ENCODE measurements at regions not wholly inside any gene's neighbourhood (a gene's known extent, or its start where the extent isn't known, plus 50 kb on each side); places are given as distances from the start of the nearest gene placed in this dataset.

DNA sequence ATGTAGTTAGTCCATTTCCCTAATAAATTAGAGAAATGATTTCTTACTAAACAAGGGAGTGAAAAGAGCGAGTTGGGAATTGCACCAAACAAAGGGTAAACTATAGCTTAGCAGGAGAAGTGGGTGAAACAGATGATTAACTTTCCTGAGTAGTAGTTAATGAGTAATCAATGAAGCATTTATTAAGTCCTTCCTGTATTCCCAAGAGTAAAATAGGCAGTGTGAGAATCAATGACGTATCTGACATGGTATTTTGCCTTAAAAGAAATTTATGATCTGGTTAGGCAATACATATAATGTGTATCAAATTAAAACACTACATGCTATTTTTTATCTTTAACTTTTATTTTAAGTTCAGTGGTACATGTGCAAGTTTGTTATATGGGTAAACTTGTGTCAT is 142.8 kb downstream of the KLF5 start:
- WGBS (ENCODE audit: insufficient coverage, low lambda C conversion rate): 71% methylated on average over 1 of the region's 2 CpGs
- peaks cover 5% of the 10 kb centered on the region for H3K4me1 ChIP-seq (ENCODE audit: control insufficient read depth, insufficient read depth, low read length)
- no peak overlapping the region for H3K4me3 ChIP-seq (ENCODE audit: low read length)
- no peaks in the 10 kb centered on the region for H3K9me3 ChIP-seq (ENCODE audit: control insufficient read depth, low read depth, low read length)
- no peaks in the 10 kb centered on the region for H3K27me3 ChIP-seq (ENCODE audit: control insufficient read depth, insufficient read depth, low read length)
- no peak overlapping the region for H3K27ac ChIP-seq (ENCODE audit: low read length)
- no peaks in the 10 kb centered on the region for H3K36me3 ChIP-seq (ENCODE audit: control insufficient read depth, insufficient read depth, low read length)
- DNase-seq: no peak

GRCh38 chr13:73198991-73199411 is 140.2 kb downstream of the KLF5 start:
- H3K4me3 ChIP-seq (ENCODE audit: low read length): no peak overlapping the region
- peaks cover 7% of the 10 kb centered on the region for H3K4me1 ChIP-seq (ENCODE audit: control insufficient read depth, insufficient read depth, low read length)
- no peak overlapping the region for H3K27ac ChIP-seq (ENCODE audit: low read length)
- WGBS (ENCODE audit: insufficient coverage, low lambda C conversion rate): 60% methylated on average over 1 of the region's 4 CpGs
- H3K27me3 ChIP-seq (ENCODE audit: control insufficient read depth, insufficient read depth, low read length): no peaks in the 10 kb centered on the region
- no peaks in the 10 kb centered on the region for H3K36me3 ChIP-seq (ENCODE audit: control insufficient read depth, insufficient read depth, low read length)
- no peaks in the 10 kb centered on the region for H3K9me3 ChIP-seq (ENCODE audit: control insufficient read depth, low read depth, low read length)
- peak in 1 of 2 donors; percentile 30 for DNase-seq

- Histone ChIP-seq H3K4me3 (ENCODE audit: low read length) (no peak overlapping the region), H3K36me3 (ENCODE audit: control insufficient read depth, insufficient read depth, low read length) (no peaks in the 10 kb centered on the region), H3K9me3 (ENCODE audit: control insufficient read depth, low read depth, low read length) (no peaks in the 10 kb centered on the region), H3K27ac (ENCODE audit: low read length) (peak overlapping the region; percentile 73), H3K4me1 (ENCODE audit: control insufficient read depth, insufficient read depth, low read length) (peaks cover 12% of the 10 kb centered on the region), H3K27me3 (ENCODE audit: control insufficient read depth, insufficient read depth, low read length) (no peaks in the 10 kb centered on the region)
- DNase-seq: peak in 1 of 2 donors; percentile 43
Observed at GRCh38 chr13:73195091-73195490, 136.3 kb downstream of the KLF5 start.

- H3K36me3 ChIP-seq (ENCODE audit: control insufficient read depth, insufficient read depth, low read length): no peaks in the 10 kb centered on the region
- H3K4me3 ChIP-seq (ENCODE audit: low read length): no peak overlapping the region
- WGBS (ENCODE audit: insufficient coverage, low lambda C conversion rate): no CpG with 5 or more reads among the region's 4 CpGs
- no peaks in the 10 kb centered on the region for H3K9me3 ChIP-seq (ENCODE audit: control insufficient read depth, low read depth, low read length)
- H3K4me1 ChIP-seq (ENCODE audit: control insufficient read depth, insufficient read depth, low read length): peaks cover 15% of the 10 kb centered on the region
- DNase-seq: peak; percentile 86 to 95
- peak overlapping the region; percentile 73 for H3K27ac ChIP-seq (ENCODE audit: low read length)
- H3K27me3 ChIP-seq (ENCODE audit: control insufficient read depth, insufficient read depth, low read length): no peaks in the 10 kb centered on the region
Observed at GRCh38 chr13:73194310-73194709, 135.5 kb downstream of the KLF5 start.

DNA sequence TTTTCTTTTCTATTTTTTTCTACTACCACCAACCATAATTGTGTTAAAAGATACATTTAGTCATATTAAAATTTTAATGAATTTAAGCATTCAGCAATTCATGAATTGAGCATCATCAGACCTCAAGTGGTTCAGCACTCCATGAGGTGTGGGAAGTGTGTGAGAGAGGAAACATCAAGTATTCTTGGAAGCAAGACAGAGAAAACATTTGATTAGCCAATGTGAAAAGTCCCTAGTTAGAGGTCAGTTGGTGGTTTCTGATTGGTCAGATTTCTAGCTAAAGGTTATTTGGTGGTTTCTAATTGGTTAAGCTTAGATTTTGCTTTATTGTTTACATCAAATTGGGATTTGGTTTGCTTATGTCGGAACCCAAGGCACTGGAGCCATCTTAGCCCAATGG is 134.7 kb downstream of the KLF5 start:
- no CpG with 5 or more reads among the region's 1 CpG for WGBS (ENCODE audit: insufficient coverage, low lambda C conversion rate)
- no peak overlapping the region for H3K4me3 ChIP-seq (ENCODE audit: low read length)
- peak overlapping the region; percentile 73 for H3K27ac ChIP-seq (ENCODE audit: low read length)
- H3K9me3 ChIP-seq (ENCODE audit: control insufficient read depth, low read depth, low read length): no peaks in the 10 kb centered on the region
- DNase-seq: no peak
- peaks cover 13% of the 10 kb centered on the region for H3K4me1 ChIP-seq (ENCODE audit: control insufficient read depth, insufficient read depth, low read length)
- no peaks in the 10 kb centered on the region for H3K36me3 ChIP-seq (ENCODE audit: control insufficient read depth, insufficient read depth, low read length)
- no peaks in the 10 kb centered on the region for H3K27me3 ChIP-seq (ENCODE audit: control insufficient read depth, insufficient read depth, low read length)

GRCh38 chr13:73190477-73190876 is 131.7 kb downstream of the KLF5 start:
- WGBS (ENCODE audit: insufficient coverage, low lambda C conversion rate): no CpG with 5 or more reads among the region's 5 CpGs
- DNase-seq: no peak
- H3K27me3 ChIP-seq (ENCODE audit: control insufficient read depth, insufficient read depth, low read length): no peaks in the 10 kb centered on the region

GRCh38 chr13:73189776-73190175 is 131.0 kb downstream of the KLF5 start:
- no peaks in the 10 kb centered on the region for H3K36me3 ChIP-seq (ENCODE audit: control insufficient read depth, insufficient read depth, low read length)
- H3K4me3 ChIP-seq (ENCODE audit: low read length): no peak overlapping the region
- no peaks in the 10 kb centered on the region for H3K27me3 ChIP-seq (ENCODE audit: control insufficient read depth, insufficient read depth, low read length)
- WGBS (ENCODE audit: insufficient coverage, low lambda C conversion rate): 69% methylated on average over 6 of the region's 8 CpGs
- DNase-seq: no peak
- no peak overlapping the region for H3K27ac ChIP-seq (ENCODE audit: low read length)
- H3K9me3 ChIP-seq (ENCODE audit: control insufficient read depth, low read depth, low read length): no peaks in the 10 kb centered on the region
- peaks cover 13% of the 10 kb centered on the region for H3K4me1 ChIP-seq (ENCODE audit: control insufficient read depth, insufficient read depth, low read length)

More at GRCh38 chr13:73190477-73190876, 131.7 kb downstream of the KLF5 start:
- H3K36me3 ChIP-seq (ENCODE audit: control insufficient read depth, insufficient read depth, low read length): no peaks in the 10 kb centered on the region
- no peak overlapping the region for H3K4me3 ChIP-seq (ENCODE audit: low read length)
- H3K27ac ChIP-seq (ENCODE audit: low read length): no peak overlapping the region
- H3K4me1 ChIP-seq (ENCODE audit: control insufficient read depth, insufficient read depth, low read length): peaks cover 13% of the 10 kb centered on the region
- no peaks in the 10 kb centered on the region for H3K9me3 ChIP-seq (ENCODE audit: control insufficient read depth, low read depth, low read length)

DNA sequence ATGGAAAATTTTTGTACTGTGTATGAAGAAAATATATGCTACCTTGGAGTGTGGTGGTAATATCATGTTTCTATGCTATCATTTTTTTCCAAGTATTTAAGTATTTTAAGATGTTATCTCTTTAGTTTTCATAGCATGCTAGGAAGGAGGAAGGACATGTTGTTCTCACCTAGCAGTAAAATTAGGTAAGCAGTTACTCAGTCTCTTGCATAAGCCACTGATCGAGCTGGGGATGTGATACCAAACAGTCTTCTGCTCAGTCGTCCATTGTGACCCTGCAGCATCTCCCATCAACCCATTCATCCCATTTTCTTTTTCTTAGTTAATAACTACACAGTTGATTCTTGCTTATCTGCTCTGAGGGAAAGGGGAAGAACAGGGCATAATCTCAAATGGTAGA is 130.6 kb downstream of the KLF5 start:
- no peaks in the 10 kb centered on the region for H3K36me3 ChIP-seq (ENCODE audit: control insufficient read depth, insufficient read depth, low read length)
- H3K4me3 ChIP-seq (ENCODE audit: low read length): no peak overlapping the region
- peaks cover 13% of the 10 kb centered on the region for H3K4me1 ChIP-seq (ENCODE audit: control insufficient read depth, insufficient read depth, low read length)
- no peaks in the 10 kb centered on the region for H3K9me3 ChIP-seq (ENCODE audit: control insufficient read depth, low read depth, low read length)
- H3K27ac ChIP-seq (ENCODE audit: low read length): no peak overlapping the region
- H3K27me3 ChIP-seq (ENCODE audit: control insufficient read depth, insufficient read depth, low read length): no peaks in the 10 kb centered on the region
- WGBS (ENCODE audit: insufficient coverage, low lambda C conversion rate): 50% methylated on average over 1 of the region's 2 CpGs
- no peak for DNase-seq

GRCh38 chr13:73187106-73187505 is 128.3 kb downstream of the KLF5 start:
- no peak overlapping the region for H3K4me3 ChIP-seq (ENCODE audit: low read length)
- DNase-seq: no peak
- H3K27ac ChIP-seq (ENCODE audit: low read length): no peak overlapping the region
- H3K27me3 ChIP-seq (ENCODE audit: control insufficient read depth, insufficient read depth, low read length): no peaks in the 10 kb centered on the region
- peaks cover 6% of the 10 kb centered on the region for H3K4me1 ChIP-seq (ENCODE audit: control insufficient read depth, insufficient read depth, low read length)
- H3K9me3 ChIP-seq (ENCODE audit: control insufficient read depth, low read depth, low read length): no peaks in the 10 kb centered on the region
- no peaks in the 10 kb centered on the region for H3K36me3 ChIP-seq (ENCODE audit: control insufficient read depth, insufficient read depth, low read length)
- 20% methylated on average over 1 of the region's 4 CpGs for WGBS (ENCODE audit: insufficient coverage, low lambda C conversion rate)

GRCh38 chr13:73179650-73180274 is 121.0 kb downstream of the KLF5 start:
- Histone ChIP-seq H3K27ac (ENCODE audit: low read length) (no peak overlapping the region), H3K4me3 (ENCODE audit: low read length) (no peak overlapping the region), H3K36me3 (ENCODE audit: control insufficient read depth, insufficient read depth, low read length) (no peaks in the 10 kb centered on the region), H3K4me1 (ENCODE audit: control insufficient read depth, insufficient read depth, low read length) (no peaks in the 10 kb centered on the region), H3K9me3 (ENCODE audit: control insufficient read depth, low read depth, low read length) (no peaks in the 10 kb centered on the region), H3K27me3 (ENCODE audit: control insufficient read depth, insufficient read depth, low read length) (no peaks in the 10 kb centered on the region)
- WGBS (ENCODE audit: insufficient coverage, low lambda C conversion rate): no CpG with 5 or more reads among the region's 6 CpGs
- DNase-seq: no peak

DNA sequence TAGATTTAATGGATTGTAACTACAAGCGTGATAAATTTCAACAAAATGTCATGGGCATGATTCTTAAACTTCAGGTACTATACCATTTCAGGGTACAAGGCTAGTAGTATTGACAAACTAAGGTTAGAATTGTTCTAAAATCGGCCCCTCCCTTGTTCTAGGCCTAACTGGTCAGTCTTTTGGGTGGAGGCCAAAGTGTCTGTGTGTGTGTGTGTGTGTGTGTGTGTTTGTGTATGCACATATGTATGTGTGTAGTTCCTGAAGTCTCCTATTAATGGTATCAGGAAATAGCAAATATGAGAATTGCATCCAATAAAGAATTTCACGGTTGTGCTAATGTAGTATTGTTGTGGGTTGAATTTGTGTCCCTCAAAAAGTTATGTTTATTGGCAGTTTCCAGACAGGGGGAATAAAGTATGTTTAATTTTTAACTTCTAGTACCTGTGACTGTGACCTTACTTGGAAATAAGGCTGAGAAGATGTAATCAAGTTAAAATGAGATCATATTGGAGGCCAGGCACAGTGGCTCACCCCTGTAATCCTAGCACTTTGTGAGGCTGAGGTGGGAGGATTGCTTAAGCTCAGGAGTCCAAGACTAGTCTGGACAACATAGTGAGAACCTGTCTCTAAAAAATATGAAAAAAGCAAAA is 119.2 kb downstream of the KLF5 start:
- H3K36me3 ChIP-seq (ENCODE audit: control insufficient read depth, insufficient read depth, low read length): no peaks in the 10 kb centered on the region
- DNase-seq: peak in 1 of 2 donors; percentile 66
- peaks cover 11% of the 10 kb centered on the region for H3K4me1 ChIP-seq (ENCODE audit: control insufficient read depth, insufficient read depth, low read length)
- no CpG with 5 or more reads among the region's 3 CpGs for WGBS (ENCODE audit: insufficient coverage, low lambda C conversion rate)
- H3K27ac ChIP-seq (ENCODE audit: low read length): peak overlapping the region; percentile 33
- no peak overlapping the region for H3K4me3 ChIP-seq (ENCODE audit: low read length)
- no peaks in the 10 kb centered on the region for H3K27me3 ChIP-seq (ENCODE audit: control insufficient read depth, insufficient read depth, low read length)
- no peaks in the 10 kb centered on the region for H3K9me3 ChIP-seq (ENCODE audit: control insufficient read depth, low read depth, low read length)
